ENCODE measurements at regions not wholly inside any gene's neighbourhood (a gene's known extent, or its start where the extent isn't known, plus 50 kb on each side); places are given as distances from the start of the nearest gene placed in this dataset.

DNA sequence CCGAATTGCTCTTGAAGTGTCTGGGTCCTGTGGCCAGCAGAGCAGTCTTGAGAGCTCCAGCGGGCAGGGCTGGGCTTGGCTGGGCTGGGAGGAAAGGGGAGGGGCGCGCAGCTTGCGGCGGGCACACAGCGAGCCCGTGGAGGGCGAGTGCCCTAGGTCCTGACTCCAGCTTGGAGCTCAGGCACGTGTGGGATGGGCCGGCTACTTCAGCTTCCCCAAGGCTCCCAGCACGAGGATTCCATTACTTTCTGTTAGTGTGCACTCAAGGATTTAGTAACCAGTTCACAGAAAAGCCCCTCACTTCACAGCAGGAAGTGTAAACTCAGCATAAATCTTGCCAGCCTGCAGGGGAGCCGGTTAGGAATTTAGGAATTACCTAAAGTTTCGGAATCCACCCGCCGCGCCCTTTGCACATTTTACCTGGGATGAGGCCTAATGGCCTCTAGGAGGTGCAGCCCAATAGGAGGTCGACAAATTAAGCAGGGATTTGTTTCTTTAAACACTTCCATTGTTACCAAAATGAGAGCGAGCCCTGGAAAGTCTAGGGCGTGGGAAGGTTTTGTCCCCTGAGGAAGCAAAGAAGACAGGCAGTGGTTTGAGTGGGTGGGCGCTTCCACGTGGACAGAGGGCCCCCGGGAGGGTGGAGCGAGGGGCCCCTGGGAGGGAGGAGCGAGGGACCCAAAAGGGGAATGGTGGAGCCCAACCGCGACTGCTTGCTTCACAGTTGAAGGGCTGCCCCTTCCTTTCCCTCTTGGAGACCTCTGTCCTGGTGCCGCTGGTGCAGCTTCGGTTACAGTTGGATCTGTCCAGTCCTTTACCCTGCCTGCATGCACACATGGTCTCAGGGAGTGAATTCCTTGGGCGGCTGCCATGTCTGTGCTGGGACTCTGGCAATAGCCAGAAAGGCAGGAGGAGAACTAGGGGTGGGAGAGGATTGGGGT is 93.3 kb downstream of the CTAGE1 start:
- TF ChIP-seq POLR2AphosphoS5 (IDR thresholded peaks at IDR 0.05) (no peak), POLR2A (IDR thresholded peaks at IDR 0.05) (no peak)
- TF ChIP-seq, protein P1, sequence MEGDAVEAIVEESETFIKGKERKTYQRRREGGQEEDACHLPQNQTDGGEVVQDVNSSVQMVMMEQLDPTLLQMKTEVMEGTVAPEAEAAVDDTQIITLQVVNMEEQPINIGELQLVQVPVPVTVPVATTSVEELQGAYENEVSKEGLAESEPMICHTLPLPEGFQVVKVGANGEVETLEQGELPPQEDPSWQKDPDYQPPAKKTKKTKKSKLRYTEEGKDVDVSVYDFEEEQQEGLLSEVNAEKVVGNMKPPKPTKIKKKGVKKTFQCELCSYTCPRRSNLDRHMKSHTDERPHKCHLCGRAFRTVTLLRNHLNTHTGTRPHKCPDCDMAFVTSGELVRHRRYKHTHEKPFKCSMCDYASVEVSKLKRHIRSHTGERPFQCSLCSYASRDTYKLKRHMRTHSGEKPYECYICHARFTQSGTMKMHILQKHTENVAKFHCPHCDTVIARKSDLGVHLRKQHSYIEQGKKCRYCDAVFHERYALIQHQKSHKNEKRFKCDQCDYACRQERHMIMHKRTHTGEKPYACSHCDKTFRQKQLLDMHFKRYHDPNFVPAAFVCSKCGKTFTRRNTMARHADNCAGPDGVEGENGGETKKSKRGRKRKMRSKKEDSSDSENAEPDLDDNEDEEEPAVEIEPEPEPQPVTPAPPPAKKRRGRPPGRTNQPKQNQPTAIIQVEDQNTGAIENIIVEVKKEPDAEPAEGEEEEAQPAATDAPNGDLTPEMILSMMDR (IDR thresholded peaks at IDR 0.05): peak in 1 of 5 experiments; percentile 7

Data from transverse colon (tissue), 4 donors.